ENCODE measurements at regions not wholly inside any gene's neighbourhood (a gene's known extent, or its start where the extent isn't known, plus 50 kb on each side); places are given as distances from the start of the nearest gene placed in this dataset.

DNA sequence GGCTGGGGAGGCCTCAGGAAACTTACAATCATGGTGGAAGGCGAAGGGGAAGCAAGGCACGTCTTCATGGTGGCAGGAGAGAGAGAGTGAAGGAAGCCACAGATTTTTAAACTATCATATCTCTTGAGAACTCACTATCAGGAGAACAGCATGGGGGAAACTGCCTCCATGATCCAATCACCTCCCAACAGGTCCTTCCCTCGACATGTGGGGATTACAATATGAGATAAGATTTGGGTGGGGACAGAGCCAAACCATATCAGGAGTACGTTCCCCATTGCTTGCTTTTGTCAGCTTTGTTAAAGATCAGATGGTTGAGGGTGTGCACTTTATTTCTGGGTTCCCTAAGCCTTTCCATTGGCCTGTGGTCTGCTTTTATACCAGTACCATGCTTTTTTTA is 53.7 kb upstream of the E2F8 start:
- TF ChIP-seq CTCF (IDR thresholded peaks at IDR 0.05; ENCODE audit: low read depth, low read length, poor library complexity, severe bottlenecking) (no peak), EZH2phosphoT487 (IDR thresholded peaks at IDR 0.05; ENCODE audit: borderline replicate concordance, low read length) (no peak)
